NCI-H2196 treated with DMSO at 0.1 percent for 48 hours (cell line): ENCODE measurements at regions not wholly inside any gene's neighbourhood (a gene's known extent, or its start where the extent isn't known, plus 50 kb on each side); places are given as distances from the start of the nearest gene placed in this dataset.

Experiments
- DNase-seq: peaks from one replicate; lab custom pipeline; 2025; ENCODE audit not compliant: unreplicated experiment; lab: John Stamatoyannopoulos, UW

- DNase-seq: no peak
Measured at GRCh38 chr14:66143387-66144112, 342.6 kb upstream of the CCDC196 start.

GRCh38 chr14:66152302-66152701 lies 333.9 kb upstream of the CCDC196 start:
- no peak for DNase-seq

DNA sequence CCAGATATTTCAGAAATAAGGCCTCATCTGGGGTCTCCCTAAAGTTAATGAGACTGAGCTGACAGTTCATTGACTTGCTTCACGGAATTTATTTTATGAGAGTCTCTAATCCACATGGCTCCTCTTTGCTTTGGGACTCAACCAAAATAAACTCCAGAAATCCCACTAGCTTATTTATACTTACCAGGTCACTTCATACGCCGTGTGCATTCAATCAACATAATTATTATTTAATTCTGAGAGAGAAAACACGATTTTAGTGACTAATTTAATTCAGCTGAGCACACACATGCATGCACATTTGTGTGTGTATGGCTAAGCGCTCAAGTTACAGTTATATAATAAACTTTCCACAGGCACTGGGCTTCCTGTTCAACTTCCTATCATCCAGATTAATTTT lies 333.4 kb upstream of the CCDC196 start:
- DNase-seq: no peak

GRCh38 chr14:66163023-66163422 lies 323.1 kb upstream of the CCDC196 start:
- no peak for DNase-seq

- no peak for DNase-seq
Measured at GRCh38 chr14:66165337-66165736, 320.8 kb upstream of the CCDC196 start.

GRCh38 chr14:66174453-66174891 lies 311.7 kb upstream of the CCDC196 start:
- no peak for DNase-seq

DNA sequence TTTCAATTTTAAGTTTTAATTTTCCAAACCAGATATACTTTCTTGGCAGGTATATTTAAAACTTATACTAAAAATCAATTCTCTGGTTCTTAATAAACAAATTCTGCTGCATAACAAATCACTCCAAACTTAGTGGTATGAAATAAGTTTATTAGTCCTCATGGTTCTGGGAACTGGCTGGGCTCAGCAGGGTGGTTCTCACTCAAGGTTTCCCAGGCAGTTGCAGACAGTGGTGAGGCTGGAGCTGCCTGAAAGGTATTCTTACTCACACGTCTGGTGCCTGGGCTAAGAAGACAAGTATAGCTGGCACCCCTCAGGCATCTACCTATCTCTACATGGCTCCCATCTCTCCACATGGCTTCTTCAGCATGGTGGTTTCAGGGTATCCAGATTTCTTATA lies 308.2 kb upstream of the CCDC196 start:
- no peak for DNase-seq

DNA sequence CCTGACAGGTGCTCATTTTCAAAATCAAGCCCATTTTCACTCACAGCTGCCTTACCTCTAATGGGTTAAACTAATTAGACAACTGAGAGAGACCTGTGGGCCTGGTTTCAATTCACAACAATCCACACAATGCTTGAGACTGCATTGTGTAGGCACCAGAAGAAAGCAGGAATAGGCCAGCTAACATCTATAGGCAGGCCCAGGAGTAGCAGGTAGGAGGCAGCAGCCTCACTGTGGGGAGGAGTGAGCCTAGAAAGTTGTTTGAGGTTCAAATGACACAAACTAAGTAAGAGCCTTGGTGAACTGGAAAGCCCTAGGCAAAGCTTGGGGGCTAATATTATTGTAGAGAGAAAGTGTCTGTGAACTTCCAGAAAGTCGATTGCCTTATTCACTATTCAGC lies 289.5 kb upstream of the CCDC196 start:
- no peak for DNase-seq

DNA sequence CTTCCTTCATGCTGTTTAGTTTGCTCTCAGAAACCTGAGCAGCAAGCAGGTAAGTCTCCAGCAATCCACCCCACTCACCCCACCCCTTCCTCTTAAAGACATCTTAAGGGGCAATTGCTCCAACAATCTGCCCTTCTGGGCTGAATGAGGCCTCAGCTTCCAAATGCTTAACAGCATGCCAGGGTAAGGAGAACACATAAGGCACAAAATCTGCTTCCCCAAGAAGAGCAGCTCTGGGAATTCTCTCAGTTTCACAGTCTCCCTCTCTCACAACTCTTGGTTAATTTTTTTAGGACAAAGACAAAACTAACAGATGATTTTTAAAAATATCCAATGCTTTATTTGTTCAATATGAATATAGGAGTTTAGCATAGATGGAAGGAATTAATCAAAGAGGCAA lies 288.9 kb upstream of the CCDC196 start:
- DNase-seq: no peak

- no peak for DNase-seq
Measured at GRCh38 chr14:66206554-66206953, 279.6 kb upstream of the CCDC196 start.

GRCh38 chr14:66216763-66217162 lies 269.4 kb upstream of the CCDC196 start:
- no peak for DNase-seq

- no peak for DNase-seq
Measured at GRCh38 chr14:66219886-66220285, 266.3 kb upstream of the CCDC196 start.

- DNase-seq: no peak
Measured at GRCh38 chr14:66224492-66225178, 261.5 kb upstream of the CCDC196 start.

DNA sequence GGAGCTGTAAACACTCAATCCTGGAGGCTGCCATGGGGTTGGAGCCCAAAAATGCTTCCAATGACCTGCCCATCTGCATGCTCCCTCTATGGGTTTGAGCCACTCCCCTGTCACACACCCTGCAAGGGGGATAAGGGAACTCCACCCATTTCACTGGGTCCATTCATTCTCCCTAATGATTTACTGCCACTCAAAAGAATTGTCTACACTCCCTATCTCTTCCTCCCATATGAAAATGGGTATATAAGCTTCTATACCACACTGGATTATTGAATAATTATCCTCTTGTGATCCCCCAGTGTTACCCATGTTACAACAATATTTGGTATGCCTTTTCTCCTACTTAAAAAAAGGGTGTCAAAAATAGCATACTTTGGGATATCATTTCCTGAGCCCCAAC lies 260.8 kb upstream of the CCDC196 start:
- DNase-seq: no peak

- DNase-seq: no peak
Measured at GRCh38 chr14:66228267-66228970, 257.8 kb upstream of the CCDC196 start.

DNA sequence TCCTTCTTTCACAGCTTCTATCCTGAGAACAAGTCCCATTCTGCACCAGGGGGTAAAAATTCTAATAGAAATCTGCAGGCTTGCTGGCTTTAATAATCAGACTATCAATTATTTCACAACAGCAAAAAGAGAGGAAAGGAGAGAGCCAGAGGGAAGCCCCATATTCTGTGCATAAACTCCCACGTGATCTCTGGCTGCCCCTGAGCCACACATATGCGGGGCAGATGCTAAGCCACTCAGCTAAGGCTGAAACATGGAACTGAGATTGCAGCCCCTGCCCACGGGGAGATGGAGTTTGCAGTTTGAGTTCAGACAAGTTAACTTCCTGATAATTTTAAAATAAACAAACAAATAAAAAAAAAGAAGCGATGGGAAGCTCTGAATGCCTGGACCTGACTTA lies 254.4 kb upstream of the CCDC196 start:
- DNase-seq: no peak

DNA sequence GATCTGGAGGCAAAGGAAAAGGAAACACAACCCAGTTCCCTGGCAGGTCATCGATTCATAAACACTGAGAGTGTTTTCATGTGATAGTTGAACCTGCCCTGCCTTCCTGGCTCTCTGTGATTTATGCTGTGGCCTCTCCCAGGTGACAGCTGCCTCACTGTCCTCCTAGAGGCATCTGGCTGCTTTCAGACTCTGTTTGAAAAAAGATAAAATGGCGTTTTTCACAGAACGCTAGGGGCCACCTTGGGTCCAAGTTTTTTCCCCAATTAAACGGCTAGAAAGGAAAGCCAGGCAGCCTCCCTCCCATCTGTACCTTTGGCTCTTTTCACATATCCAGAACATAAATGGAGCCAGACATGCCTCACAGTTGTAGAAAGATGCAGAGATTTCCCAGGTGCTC lies 252.6 kb upstream of the CCDC196 start:
- DNase-seq: no peak

DNA sequence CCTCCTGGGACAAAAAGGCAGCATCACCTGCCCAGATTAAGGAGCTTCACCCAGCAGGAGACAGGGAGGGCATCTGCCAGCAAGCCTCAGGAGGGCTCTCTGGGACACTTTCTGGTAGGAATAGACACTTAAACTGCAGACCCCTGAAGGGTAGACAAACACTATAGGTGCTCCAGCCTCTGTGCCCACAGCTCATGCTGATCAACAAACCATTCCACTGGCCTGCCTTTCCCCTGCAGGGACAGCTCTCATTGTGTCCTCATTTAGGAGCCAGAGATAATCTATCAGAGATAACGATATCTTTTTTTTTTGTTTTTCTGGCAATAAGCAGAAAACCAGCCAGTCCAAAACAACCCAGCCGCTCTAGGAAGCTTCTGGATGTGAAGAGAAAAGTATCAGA lies 251.8 kb upstream of the CCDC196 start:
- no peak for DNase-seq

DNA sequence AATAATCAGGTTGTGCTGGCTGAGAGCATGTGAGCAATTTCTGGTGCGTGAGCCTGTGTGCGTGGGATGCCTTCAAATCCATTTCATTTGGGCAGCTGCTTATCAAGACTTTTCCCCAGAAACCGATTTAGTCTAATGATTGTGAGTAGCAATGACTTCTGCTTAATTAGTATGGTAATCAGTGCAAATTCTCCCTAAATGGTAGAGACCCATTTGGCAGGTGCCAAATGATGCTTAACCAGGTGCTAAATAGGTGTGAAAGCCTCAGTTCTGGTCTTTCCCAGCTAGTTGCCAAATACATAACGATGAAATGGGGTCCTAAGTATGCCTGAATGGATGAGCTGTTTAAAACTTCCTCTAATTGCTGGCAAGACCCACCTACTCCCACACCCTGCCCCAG lies 248.4 kb upstream of the CCDC196 start:
- DNase-seq: no peak

DNA sequence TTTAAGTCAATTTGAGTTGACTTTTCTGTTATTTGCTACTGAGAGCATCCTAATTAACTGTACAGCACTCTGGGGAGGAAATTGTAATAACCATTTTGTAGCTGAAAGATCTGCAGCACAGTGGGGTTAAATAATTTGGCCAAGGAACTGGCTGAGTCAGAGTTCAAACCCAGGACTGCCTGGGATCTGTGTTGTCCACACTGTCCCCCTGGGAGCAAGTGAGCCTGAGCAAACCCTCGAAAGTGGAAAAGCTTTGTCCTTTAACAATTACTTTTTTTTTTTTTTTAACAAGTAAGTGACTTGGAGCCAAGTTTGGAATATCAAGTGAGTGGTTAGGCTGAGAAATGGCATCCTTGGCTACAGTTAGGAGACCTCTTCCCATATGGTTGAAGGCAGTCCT lies 247.2 kb upstream of the CCDC196 start:
- no peak for DNase-seq

DNA sequence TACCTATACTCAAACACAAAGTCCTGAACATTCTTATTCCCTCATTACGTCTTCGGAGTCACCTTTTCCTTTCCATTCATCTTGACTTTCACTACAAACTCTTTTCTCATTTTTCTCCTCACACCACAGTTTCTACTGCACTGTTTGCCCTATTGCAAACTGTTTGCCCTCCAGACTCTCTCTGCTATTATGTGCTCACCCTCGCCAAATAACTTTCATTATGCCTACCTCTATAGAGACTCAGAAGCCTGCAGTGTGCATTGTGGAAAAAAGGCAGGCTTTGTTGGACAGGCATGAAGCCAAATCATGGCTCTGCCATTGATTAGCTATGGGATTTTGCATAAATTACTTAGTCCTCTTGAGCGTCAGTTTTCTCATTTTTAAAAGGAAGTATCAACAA lies 246.6 kb upstream of the CCDC196 start:
- no peak for DNase-seq

GRCh38 chr14:66240105-66240504 lies 246.1 kb upstream of the CCDC196 start:
- DNase-seq: no peak
